ENCODE measurements at regions not wholly inside any gene's neighbourhood (a gene's known extent, or its start where the extent isn't known, plus 50 kb on each side); places are given as distances from the start of the nearest gene placed in this dataset.

GRCh38 chr18:73737990-73738389 is 409.6 kb downstream of the FBXO15 start:
- TF ChIP-seq POLR2A (IDR thresholded peaks at IDR 0.05) (no peak), CTCF (IDR thresholded peaks at IDR 0.05) (no peak)
- no peak for DNase-seq
- intact Hi-C loops (cut with DNase I; ENCODE audit: low total_unique reads) = no loop called here

GRCh38 chr18:73735836-73736235 is 411.8 kb downstream of the FBXO15 start:
- H3K27ac ChIP-seq = no peak overlapping the region
- intact Hi-C loops (cut with DNase I; ENCODE audit: low total_unique reads) = no loop called here
- no peak for TF ChIP-seq POLR2A (IDR thresholded peaks at IDR 0.05)
- TF ChIP-seq CTCF (IDR thresholded peaks at IDR 0.05) = no peak

More at GRCh38 chr18:73737990-73738389, 409.6 kb downstream of the FBXO15 start:
- Histone ChIP-seq H3K4me1 (no peaks in the 10 kb centered on the region), H3K36me3 (no peaks in the 10 kb centered on the region), H3K27me3 (no peaks in the 10 kb centered on the region), H3K9me3 (no peaks in the 10 kb centered on the region), H3K4me3 (no peak overlapping the region), H3K27ac (no peak overlapping the region)

GRCh38 chr18:73733806-73734314 is 413.8 kb downstream of the FBXO15 start:
- Histone ChIP-seq H3K4me3 (no peak overlapping the region), H3K36me3 (no peaks in the 10 kb centered on the region), H3K27me3 (no peaks in the 10 kb centered on the region), H3K27ac (no peak overlapping the region), H3K9me3 (no peaks in the 10 kb centered on the region), H3K4me1 (no peaks in the 10 kb centered on the region)
- TF ChIP-seq POLR2A (IDR thresholded peaks at IDR 0.05) (no peak), CTCF (IDR thresholded peaks at IDR 0.05) (no peak)
- intact Hi-C loops (cut with DNase I; ENCODE audit: low total_unique reads) = no loop called here
- no peak for DNase-seq

More at GRCh38 chr18:73735836-73736235, 411.8 kb downstream of the FBXO15 start:
- Histone ChIP-seq H3K4me1 (no peaks in the 10 kb centered on the region), H3K36me3 (no peaks in the 10 kb centered on the region), H3K27me3 (no peaks in the 10 kb centered on the region), H3K9me3 (no peaks in the 10 kb centered on the region), H3K4me3 (no peak overlapping the region)
- no peak for DNase-seq

- H3K36me3 ChIP-seq = no peaks in the 10 kb centered on the region
- intact Hi-C loops (cut with DNase I; ENCODE audit: low total_unique reads) = no loop called here
- TF ChIP-seq CTCF (IDR thresholded peaks at IDR 0.05) (no peak), POLR2A (IDR thresholded peaks at IDR 0.05) (no peak)
- no peaks in the 10 kb centered on the region for H3K9me3 ChIP-seq
- no peak overlapping the region for H3K27ac ChIP-seq
- DNase-seq = no peak
- no peaks in the 10 kb centered on the region for H3K27me3 ChIP-seq
- no peak overlapping the region for H3K4me3 ChIP-seq
- H3K4me1 ChIP-seq = no peaks in the 10 kb centered on the region
These were observed 414.3 kb downstream of the FBXO15 start for GRCh38 chr18:73733376-73733775.

- no peaks in the 10 kb centered on the region for H3K36me3 ChIP-seq
- DNase-seq = no peak
- no peak overlapping the region for H3K4me3 ChIP-seq
- no peak for TF ChIP-seq POLR2A (IDR thresholded peaks at IDR 0.05)
- no peak for TF ChIP-seq CTCF (IDR thresholded peaks at IDR 0.05)
- no peaks in the 10 kb centered on the region for H3K4me1 ChIP-seq
- H3K9me3 ChIP-seq = no peaks in the 10 kb centered on the region
- intact Hi-C loops (cut with DNase I; ENCODE audit: low total_unique reads) = no loop called here
- no peak overlapping the region for H3K27ac ChIP-seq
- no peaks in the 10 kb centered on the region for H3K27me3 ChIP-seq
These were observed 419.0 kb downstream of the FBXO15 start for GRCh38 chr18:73728657-73729056.
